ENCODE measurements at regions not wholly inside any gene's neighbourhood (a gene's known extent, or its start where the extent isn't known, plus 50 kb on each side); places are given as distances from the start of the nearest gene placed in this dataset.

GRCh38 chr9:105128908-105129600 lies 115.4 kb upstream of the SLC44A1 start:
- TF ChIP-seq POLR2AphosphoS5 (IDR thresholded peaks at IDR 0.05; ENCODE audit: low read depth) = no peak
- no peak for TF ChIP-seq CTCF (conservative IDR thresholded peaks at IDR 0.05; ENCODE audit: low read depth in 2 of 2)
- TF ChIP-seq EZH2 (IDR thresholded peaks at IDR 0.05; ENCODE audit: low read depth, unreplicated experiment) = no peak
- TF ChIP-seq REST (IDR thresholded peaks at IDR 0.05; ENCODE audit: unreplicated experiment) = no peak
- TF ChIP-seq JUNB (IDR thresholded peaks at IDR 0.05; ENCODE audit: unreplicated experiment) = no peak
- TF ChIP-seq ETS1 (IDR thresholded peaks at IDR 0.05) = no peak
- TF ChIP-seq EZH2phosphoT487 (IDR thresholded peaks at IDR 0.05; ENCODE audit: unreplicated experiment) = no peak
- TF ChIP-seq ZNF462 (CRISPR knock-in tag; IDR thresholded peaks at IDR 0.05) = no peak
- TF ChIP-seq CREB1 (CRISPR knock-in tag; IDR thresholded peaks at IDR 0.05; ENCODE audit: low read depth) = no peak
- TF ChIP-seq NANOG (IDR thresholded peaks at IDR 0.05; ENCODE audit: borderline replicate concordance) = no peak
- no peak for TF ChIP-seq ZNF114 (CRISPR knock-in tag; IDR thresholded peaks at IDR 0.05)
- no peak for TF ChIP-seq STAT1 (IDR thresholded peaks at IDR 0.05; ENCODE audit: unreplicated experiment)
- TF ChIP-seq ZNF331 (CRISPR knock-in tag; IDR thresholded peaks at IDR 0.05; ENCODE audit: low read depth) = no peak
